ENCODE measurements at regions not wholly inside any gene's neighbourhood (a gene's known extent, or its start where the extent isn't known, plus 50 kb on each side); places are given as distances from the start of the nearest gene placed in this dataset.

GRCh38 chr10:25858076-25858475, 76.0 kb upstream of the MYO3A start:
- TF ChIP-seq CTCF (IDR thresholded peaks at IDR 0.05) = no peak
- no peak for TF ChIP-seq EZH2phosphoT487 (IDR thresholded peaks at IDR 0.05)
- no peak for TF ChIP-seq EZH2 (IDR thresholded peaks at IDR 0.05)

Measured in neural progenitor cell (in vitro differentiated cells).